HCT116 (cell line): ENCODE measurements at regions not wholly inside any gene's neighbourhood (a gene's known extent, or its start where the extent isn't known, plus 50 kb on each side); places are given as distances from the start of the nearest gene placed in this dataset.

Experiments
- CBX3 ChIP-seq: IDR thresholded peaks from 2 replicates; pipeline ENCODE4 v1.6.1; 2012; ENCODE audit warnings: low read depth
- EZH2 ChIP-seq: fragments of 200-600 bp; sonication (generic); IDR thresholded peaks from 2 replicates; pipeline ENCODE4 v1.6.1; 2017; ENCODE audit warnings: antibody characterized with exemption, mixed run types
- POLR2A ChIP-seq: IDR thresholded peaks from 2 replicates; pipeline ENCODE4 v1.7.0; 2011; ENCODE audit warnings: borderline replicate concordance; ENCODE audit not compliant: insufficient read depth, insufficient read length; ENCODE audit errors: extremely low read depth
- RAD21 ChIP-seq: IDR thresholded peaks from 2 replicates; pipeline ENCODE4 v1.6.1; 2012; ENCODE audit warnings: low read depth, mild to moderate bottlenecking
- ZNF274 ChIP-seq: fragments of 200-500 bp; sonication (Bioruptor generic); IDR thresholded peaks from 2 replicates; pipeline ENCODE4 v1.6.1; 2014; ENCODE audit warnings: mild to moderate bottlenecking, low read depth, low read length, inconsistent platforms
- TF ChIP-seq, protein P1 (sequence below), 3 experiments: fragments of 200-600 bp in 1 of 3; sonication (generic) in 1 of 3; IDR thresholded peaks in 2 of 3; conservative IDR thresholded peaks in 1 of 3; 2 replicates each; pipeline ENCODE4 v1.5.1; 2012 to 2017; ENCODE audit warnings: low read depth in 2 of 3, low read length in 2 of 3, antibody characterized with exemption in 1 of 3, borderline replicate concordance in 1 of 3, control low read depth in 1 of 3, mild to moderate bottlenecking in 1 of 3, mixed read lengths in 1 of 3, mixed run types in 1 of 3, moderate library complexity in 1 of 3; ENCODE audit not compliant: insufficient read depth in 1 of 3

DNA sequence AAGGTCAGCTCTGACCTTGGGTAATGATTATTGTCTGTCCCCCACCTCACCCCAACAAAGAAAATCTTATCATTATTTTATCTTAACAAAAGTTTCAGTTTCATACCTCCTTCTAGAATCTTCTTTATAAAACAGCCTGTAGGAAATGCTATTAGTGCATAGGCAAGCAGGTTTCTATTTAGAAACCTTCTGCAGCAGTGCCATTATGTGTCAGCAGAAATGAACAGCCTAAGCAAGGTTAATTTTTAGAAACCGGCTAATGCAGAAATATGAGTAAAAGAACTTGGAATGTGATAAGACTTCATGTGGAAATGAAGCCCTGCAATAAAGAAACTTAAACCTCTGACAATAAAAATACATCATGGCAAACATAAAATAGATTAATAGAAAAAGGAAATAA, 814.4 kb downstream of the FSCB start:
- no peak for TF ChIP-seq ZNF274
- TF ChIP-seq POLR2A: no peak
- TF ChIP-seq CBX3: no peak
- TF ChIP-seq, protein P1, sequence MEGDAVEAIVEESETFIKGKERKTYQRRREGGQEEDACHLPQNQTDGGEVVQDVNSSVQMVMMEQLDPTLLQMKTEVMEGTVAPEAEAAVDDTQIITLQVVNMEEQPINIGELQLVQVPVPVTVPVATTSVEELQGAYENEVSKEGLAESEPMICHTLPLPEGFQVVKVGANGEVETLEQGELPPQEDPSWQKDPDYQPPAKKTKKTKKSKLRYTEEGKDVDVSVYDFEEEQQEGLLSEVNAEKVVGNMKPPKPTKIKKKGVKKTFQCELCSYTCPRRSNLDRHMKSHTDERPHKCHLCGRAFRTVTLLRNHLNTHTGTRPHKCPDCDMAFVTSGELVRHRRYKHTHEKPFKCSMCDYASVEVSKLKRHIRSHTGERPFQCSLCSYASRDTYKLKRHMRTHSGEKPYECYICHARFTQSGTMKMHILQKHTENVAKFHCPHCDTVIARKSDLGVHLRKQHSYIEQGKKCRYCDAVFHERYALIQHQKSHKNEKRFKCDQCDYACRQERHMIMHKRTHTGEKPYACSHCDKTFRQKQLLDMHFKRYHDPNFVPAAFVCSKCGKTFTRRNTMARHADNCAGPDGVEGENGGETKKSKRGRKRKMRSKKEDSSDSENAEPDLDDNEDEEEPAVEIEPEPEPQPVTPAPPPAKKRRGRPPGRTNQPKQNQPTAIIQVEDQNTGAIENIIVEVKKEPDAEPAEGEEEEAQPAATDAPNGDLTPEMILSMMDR (IDR thresholded peaks at IDR 0.05 in 2 of 3, conservative IDR thresholded peaks at IDR 0.05 in 1 of 3; ENCODE audit: borderline replicate concordance in 1 of 3, insufficient read depth in 1 of 3, low read depth in 2 of 3, low read length in 2 of 3): no peak
- no peak for TF ChIP-seq EZH2
- no peak for TF ChIP-seq RAD21
